ENCODE measurements at regions not wholly inside any gene's neighbourhood (a gene's known extent, or its start where the extent isn't known, plus 50 kb on each side); places are given as distances from the start of the nearest gene placed in this dataset.

GRCh38 chr5:43981556-43981955, 378.6 kb downstream of the NNT start:
- TF ChIP-seq CTCF (IDR thresholded peaks at IDR 0.05) (no peak), ZFX (IDR thresholded peaks at IDR 0.05; ENCODE audit: borderline replicate concordance) (no peak)

Data from 22Rv1 (cell line).